Astrocyte (in vitro differentiated cells and primary cell): ENCODE measurements at regions not wholly inside any gene's neighbourhood (a gene's known extent, or its start where the extent isn't known, plus 50 kb on each side); places are given as distances from the start of the nearest gene placed in this dataset.

Experiments
- DNase-seq: peaks from one replicate; pipeline ENCODE4 v3.0.0-alpha.2; 2010; ENCODE audit warnings: low read depth
- FAIRE-seq: peaks from 2 replicates; lab custom pipeline; 2011; peaks lifted over from hg19 to GRCh38; lab: Jason Lieb, UNC
- H2AFZ ChIP-seq: 2 replicates; pipeline ENCODE4 v1.6.0; 2012; ENCODE audit warnings: low read depth, low read length, inconsistent platforms
- H3K27ac ChIP-seq: 2 replicates; pipeline ENCODE4 v1.5.1; 2011; ENCODE audit warnings: low read depth, low read length, inconsistent platforms
- H3K27me3 ChIP-seq: 2 replicates; pipeline ENCODE4 v1.6.0; 2011; ENCODE audit warnings: low read length, inconsistent platforms; ENCODE audit not compliant: insufficient read depth
- H3K36me3 ChIP-seq: 2 replicates; pipeline ENCODE4 v1.5.1; 2011; ENCODE audit warnings: low read length, inconsistent platforms; ENCODE audit not compliant: insufficient read depth
- H3K4me1 ChIP-seq: 2 replicates; pipeline ENCODE4 v1.5.1; 2011; ENCODE audit warnings: low read length, inconsistent platforms; ENCODE audit not compliant: insufficient read depth
- H3K4me2 ChIP-seq: 2 replicates; pipeline ENCODE4 v1.6.0; 2012; ENCODE audit warnings: low read length, inconsistent platforms
- H3K4me3 ChIP-seq: 2 replicates; pipeline ENCODE4 v1.5.1; 2011; ENCODE audit warnings: low read depth, mild to moderate bottlenecking, low read length, inconsistent platforms; ENCODE audit not compliant: insufficient read depth
- H3K79me2 ChIP-seq: 2 replicates; pipeline ENCODE4 v1.6.0; 2012; ENCODE audit warnings: mild to moderate bottlenecking, low read length, inconsistent platforms; ENCODE audit not compliant: insufficient read depth
- H3K9ac ChIP-seq: 2 replicates; pipeline ENCODE4 v1.6.0; 2012; ENCODE audit warnings: mild to moderate bottlenecking, low read length, inconsistent platforms
- H3K9me3 ChIP-seq: 2 replicates; pipeline ENCODE4 v1.5.1; 2012; ENCODE audit warnings: low read depth, mild to moderate bottlenecking, low read length, inconsistent platforms; ENCODE audit not compliant: insufficient read depth
- H4K20me1 ChIP-seq: 2 replicates; pipeline ENCODE4 v1.6.0; 2012; ENCODE audit warnings: low read length, inconsistent platforms; ENCODE audit not compliant: insufficient read depth
- H3K27ac Mint-ChIP-seq: one replicate; pipeline ENCODE4 v1.8.0; 2021; ENCODE audit warnings: mild to moderate bottlenecking, mixed read lengths; ENCODE audit not compliant: unreplicated experiment
- H3K27me3 Mint-ChIP-seq: one replicate; pipeline ENCODE4 v1.8.0; 2021; ENCODE audit warnings: low read depth, mixed read lengths; ENCODE audit not compliant: unreplicated experiment
- H3K36me3 Mint-ChIP-seq: one replicate; pipeline ENCODE4 v1.8.0; 2021; ENCODE audit warnings: low read depth, mixed read lengths; ENCODE audit not compliant: unreplicated experiment
- H3K4me1 Mint-ChIP-seq: one replicate; pipeline ENCODE4 v1.8.0; 2021; ENCODE audit warnings: low read depth, mixed read lengths; ENCODE audit not compliant: unreplicated experiment
- H3K4me3 Mint-ChIP-seq: one replicate; pipeline ENCODE4 v1.8.0; 2021; ENCODE audit warnings: mild to moderate bottlenecking, moderate library complexity, mixed read lengths; ENCODE audit not compliant: unreplicated experiment
- H3K9me3 Mint-ChIP-seq: one replicate; pipeline ENCODE4 v1.8.0; 2021; ENCODE audit warnings: mild to moderate bottlenecking, mixed read lengths; ENCODE audit not compliant: unreplicated experiment
- CTCF ChIP-seq: IDR thresholded peaks from 2 replicates; pipeline ENCODE4 v1.5.1; 2011; ENCODE audit warnings: low read depth, mild to moderate bottlenecking, inconsistent platforms, low read length, moderate library complexity; ENCODE audit not compliant: insufficient read depth
- EZH2 ChIP-seq: IDR thresholded peaks from 2 replicates; pipeline ENCODE4 v1.6.1; 2012; ENCODE audit warnings: mild to moderate bottlenecking, low read length, inconsistent platforms; ENCODE audit not compliant: insufficient read depth

GRCh38 chr12:28893365-28893764 lies 255.7 kb upstream of the FAR2 start:
- no peak overlapping the region for H3K4me2 ChIP-seq
- H3K4me3 Mint-ChIP-seq, result no peak overlapping the region
- TF ChIP-seq CTCF, result no peak
- no peak for TF ChIP-seq EZH2
- no peaks in the 10 kb centered on the region for H3K4me1 ChIP-seq
- no peak overlapping the region for H2AFZ ChIP-seq
- no peak overlapping the region for H3K27ac Mint-ChIP-seq
- no peak overlapping the region for H3K9ac ChIP-seq
- no peak overlapping the region for H3K4me3 ChIP-seq
- FAIRE-seq (no peak), DNase-seq (no peak)
- H3K79me2 ChIP-seq, result no peaks in the 10 kb centered on the region
- H4K20me1 ChIP-seq, result no peaks in the 10 kb centered on the region
- peaks cover 2% of the 10 kb centered on the region for H3K4me1 Mint-ChIP-seq
- peaks cover 3% of the 10 kb centered on the region for H3K9me3 Mint-ChIP-seq
- no peaks in the 10 kb centered on the region for H3K27me3 Mint-ChIP-seq
- no peaks in the 10 kb centered on the region for H3K9me3 ChIP-seq
- H3K36me3 ChIP-seq, result no peaks in the 10 kb centered on the region
- no peaks in the 10 kb centered on the region for H3K36me3 Mint-ChIP-seq
- H3K27ac ChIP-seq, result no peak overlapping the region
- no peaks in the 10 kb centered on the region for H3K27me3 ChIP-seq

DNA sequence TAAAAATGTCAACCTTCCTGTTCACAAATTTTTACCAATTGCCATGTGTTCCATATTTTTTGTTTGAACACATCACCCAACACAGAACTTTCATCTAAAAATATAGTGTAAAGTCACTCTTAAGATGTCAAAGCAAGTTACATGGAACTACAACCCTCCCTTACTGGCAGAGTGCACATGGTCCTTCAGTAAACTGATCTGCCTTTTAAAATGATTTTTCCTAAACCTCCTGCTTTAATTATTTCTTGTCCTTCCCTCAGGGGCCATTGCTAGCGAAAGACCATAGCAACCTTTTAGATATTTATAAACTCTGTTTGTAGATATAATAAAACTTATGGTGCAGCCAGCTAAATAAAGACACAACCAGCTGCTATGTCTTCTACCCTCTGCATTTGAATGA lies 255.2 kb upstream of the FAR2 start:
- no peak overlapping the region for H3K27ac Mint-ChIP-seq
- no peak overlapping the region for H3K9ac ChIP-seq
- no peaks in the 10 kb centered on the region for H4K20me1 ChIP-seq
- no peaks in the 10 kb centered on the region for H3K36me3 Mint-ChIP-seq
- H3K79me2 ChIP-seq, result no peaks in the 10 kb centered on the region
- no peak overlapping the region for H3K4me3 ChIP-seq
- no peak overlapping the region for H3K4me2 ChIP-seq
- no peaks in the 10 kb centered on the region for H3K27me3 Mint-ChIP-seq
- H3K9me3 ChIP-seq, result no peaks in the 10 kb centered on the region
- no peak overlapping the region for H3K4me3 Mint-ChIP-seq
- no peak overlapping the region for H2AFZ ChIP-seq
- peaks cover 3% of the 10 kb centered on the region for H3K9me3 Mint-ChIP-seq
- FAIRE-seq, result no peak
- H3K4me1 ChIP-seq, result no peaks in the 10 kb centered on the region
- H3K27ac ChIP-seq, result no peak overlapping the region
- no peak for DNase-seq
- no peak for TF ChIP-seq CTCF
- TF ChIP-seq EZH2, result no peak
- peaks cover 2% of the 10 kb centered on the region for H3K4me1 Mint-ChIP-seq
- H3K27me3 ChIP-seq, result no peaks in the 10 kb centered on the region
- H3K36me3 ChIP-seq, result no peaks in the 10 kb centered on the region

DNA sequence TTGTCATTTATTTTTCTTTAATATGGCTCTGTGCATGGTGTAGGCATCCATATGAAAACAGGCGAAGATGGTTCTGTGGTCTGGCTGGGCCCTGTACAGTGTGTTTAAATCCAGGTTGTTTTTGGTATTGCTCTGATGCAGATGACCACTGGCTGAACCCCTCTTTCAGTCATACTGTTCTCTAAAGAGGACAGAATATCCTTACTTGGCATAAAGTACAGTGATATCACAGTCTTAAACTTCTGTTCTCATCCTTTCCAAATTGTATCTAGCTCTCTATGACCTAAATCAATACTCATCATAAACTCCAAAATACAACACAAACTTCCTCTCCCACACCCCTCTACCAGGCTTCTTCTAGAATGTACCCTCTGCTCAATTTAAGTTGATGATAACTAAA lies 252.7 kb upstream of the FAR2 start:
- H3K4me1 ChIP-seq, result peaks cover 5% of the 10 kb centered on the region
- peaks cover 6% of the 10 kb centered on the region for H3K9me3 ChIP-seq
- TF ChIP-seq EZH2, result no peak
- no peak for TF ChIP-seq CTCF
- H2AFZ ChIP-seq, result no peak overlapping the region
- H4K20me1 ChIP-seq, result no peaks in the 10 kb centered on the region
- no peak for DNase-seq
- FAIRE-seq, result no peak
- Mint-ChIP-seq H3K27ac (no peak overlapping the region), H3K9me3 (peaks cover 10% of the 10 kb centered on the region), H3K4me3 (no peak overlapping the region), H3K4me1 (peaks cover 13% of the 10 kb centered on the region), H3K36me3 (no peaks in the 10 kb centered on the region), H3K27me3 (no peaks in the 10 kb centered on the region)
- no peaks in the 10 kb centered on the region for H3K27me3 ChIP-seq
- no peak overlapping the region for H3K27ac ChIP-seq
- H3K4me2 ChIP-seq, result no peak overlapping the region
- no peaks in the 10 kb centered on the region for H3K79me2 ChIP-seq
- H3K4me3 ChIP-seq, result no peak overlapping the region
- no peaks in the 10 kb centered on the region for H3K36me3 ChIP-seq
- no peak overlapping the region for H3K9ac ChIP-seq
